Neural cell (in vitro differentiated cells): ENCODE measurements at regions not wholly inside any gene's neighbourhood (a gene's known extent, or its start where the extent isn't known, plus 50 kb on each side); places are given as distances from the start of the nearest gene placed in this dataset.

Experiments used
- EZH2 ChIP-seq: fragments of 200-600, 300-800 bp; shearing (Covaris generic), sonication (generic); IDR thresholded peaks from 2 replicates; pipeline ENCODE4 v1.6.1; 2014; ENCODE audit warnings: antibody characterized with exemption, low read length, borderline replicate concordance, mild to moderate bottlenecking; ENCODE audit not compliant: insufficient read depth, poor library complexity, severe bottlenecking
- POLR2AphosphoS5 ChIP-seq: IDR thresholded peaks from 2 replicates; pipeline ENCODE4 v1.6.1; 2012
- SMC3 ChIP-seq: fragments of 450-650 bp; conservative IDR thresholded peaks from 2 replicates; pipeline ENCODE4 v1.6.1; 2014; ENCODE audit warnings: antibody characterized with exemption, mild to moderate bottlenecking, moderate library complexity; ENCODE audit not compliant: poor library complexity
- TF ChIP-seq, protein P1 (sequence below): fragments of 450-650 bp; IDR thresholded peaks from 2 replicates; pipeline ENCODE4 v1.5.1; 2014; ENCODE audit warnings: antibody characterized with exemption, mild to moderate bottlenecking, moderate library complexity; ENCODE audit not compliant: poor library complexity, severe bottlenecking
- TF ChIP-seq, protein P2 (sequence below): IDR thresholded peaks from 2 replicates; pipeline ENCODE4 v1.6.1; 2012; ENCODE audit warnings: borderline replicate concordance

DNA sequence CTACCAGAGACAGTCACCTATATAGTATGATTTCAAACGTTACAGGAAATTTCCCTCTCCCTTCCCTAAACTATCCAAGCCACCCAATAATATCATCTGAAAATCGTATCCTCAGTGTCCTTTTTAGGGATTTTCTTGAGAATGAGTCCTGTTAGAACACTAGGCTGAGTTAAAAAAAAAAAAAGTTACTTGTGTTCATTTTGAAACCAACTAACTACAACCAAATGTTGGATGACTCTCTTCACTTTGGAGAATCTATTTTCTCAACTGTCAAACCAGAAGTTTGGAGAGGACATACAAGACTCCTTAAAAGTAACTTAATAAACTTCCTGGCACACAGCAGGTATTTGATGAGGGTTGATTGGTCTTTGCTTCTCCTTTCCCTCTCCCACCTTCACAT is 183.2 kb upstream of the SESN3 start:
- TF ChIP-seq, protein P1, sequence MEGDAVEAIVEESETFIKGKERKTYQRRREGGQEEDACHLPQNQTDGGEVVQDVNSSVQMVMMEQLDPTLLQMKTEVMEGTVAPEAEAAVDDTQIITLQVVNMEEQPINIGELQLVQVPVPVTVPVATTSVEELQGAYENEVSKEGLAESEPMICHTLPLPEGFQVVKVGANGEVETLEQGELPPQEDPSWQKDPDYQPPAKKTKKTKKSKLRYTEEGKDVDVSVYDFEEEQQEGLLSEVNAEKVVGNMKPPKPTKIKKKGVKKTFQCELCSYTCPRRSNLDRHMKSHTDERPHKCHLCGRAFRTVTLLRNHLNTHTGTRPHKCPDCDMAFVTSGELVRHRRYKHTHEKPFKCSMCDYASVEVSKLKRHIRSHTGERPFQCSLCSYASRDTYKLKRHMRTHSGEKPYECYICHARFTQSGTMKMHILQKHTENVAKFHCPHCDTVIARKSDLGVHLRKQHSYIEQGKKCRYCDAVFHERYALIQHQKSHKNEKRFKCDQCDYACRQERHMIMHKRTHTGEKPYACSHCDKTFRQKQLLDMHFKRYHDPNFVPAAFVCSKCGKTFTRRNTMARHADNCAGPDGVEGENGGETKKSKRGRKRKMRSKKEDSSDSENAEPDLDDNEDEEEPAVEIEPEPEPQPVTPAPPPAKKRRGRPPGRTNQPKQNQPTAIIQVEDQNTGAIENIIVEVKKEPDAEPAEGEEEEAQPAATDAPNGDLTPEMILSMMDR = no peak
- TF ChIP-seq SMC3 (no peak), POLR2AphosphoS5 (no peak), EZH2 (no peak)
- TF ChIP-seq, protein P2, sequence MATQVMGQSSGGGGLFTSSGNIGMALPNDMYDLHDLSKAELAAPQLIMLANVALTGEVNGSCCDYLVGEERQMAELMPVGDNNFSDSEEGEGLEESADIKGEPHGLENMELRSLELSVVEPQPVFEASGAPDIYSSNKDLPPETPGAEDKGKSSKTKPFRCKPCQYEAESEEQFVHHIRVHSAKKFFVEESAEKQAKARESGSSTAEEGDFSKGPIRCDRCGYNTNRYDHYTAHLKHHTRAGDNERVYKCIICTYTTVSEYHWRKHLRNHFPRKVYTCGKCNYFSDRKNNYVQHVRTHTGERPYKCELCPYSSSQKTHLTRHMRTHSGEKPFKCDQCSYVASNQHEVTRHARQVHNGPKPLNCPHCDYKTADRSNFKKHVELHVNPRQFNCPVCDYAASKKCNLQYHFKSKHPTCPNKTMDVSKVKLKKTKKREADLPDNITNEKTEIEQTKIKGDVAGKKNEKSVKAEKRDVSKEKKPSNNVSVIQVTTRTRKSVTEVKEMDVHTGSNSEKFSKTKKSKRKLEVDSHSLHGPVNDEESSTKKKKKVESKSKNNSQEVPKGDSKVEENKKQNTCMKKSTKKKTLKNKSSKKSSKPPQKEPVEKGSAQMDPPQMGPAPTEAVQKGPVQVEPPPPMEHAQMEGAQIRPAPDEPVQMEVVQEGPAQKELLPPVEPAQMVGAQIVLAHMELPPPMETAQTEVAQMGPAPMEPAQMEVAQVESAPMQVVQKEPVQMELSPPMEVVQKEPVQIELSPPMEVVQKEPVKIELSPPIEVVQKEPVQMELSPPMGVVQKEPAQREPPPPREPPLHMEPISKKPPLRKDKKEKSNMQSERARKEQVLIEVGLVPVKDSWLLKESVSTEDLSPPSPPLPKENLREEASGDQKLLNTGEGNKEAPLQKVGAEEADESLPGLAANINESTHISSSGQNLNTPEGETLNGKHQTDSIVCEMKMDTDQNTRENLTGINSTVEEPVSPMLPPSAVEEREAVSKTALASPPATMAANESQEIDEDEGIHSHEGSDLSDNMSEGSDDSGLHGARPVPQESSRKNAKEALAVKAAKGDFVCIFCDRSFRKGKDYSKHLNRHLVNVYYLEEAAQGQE = no peak
